GM12875 (cell line): ENCODE measurements at regions not wholly inside any gene's neighbourhood (a gene's known extent, or its start where the extent isn't known, plus 50 kb on each side); places are given as distances from the start of the nearest gene placed in this dataset.

Source experiments
- H3K4me3 ChIP-seq: one replicate; pipeline ENCODE4 v1.5.1; 2011; ENCODE audit warnings: low read depth, low read length, control low read depth
- CTCF ChIP-seq: IDR thresholded peaks from 2 replicates; pipeline ENCODE4 v1.5.1; 2011; ENCODE audit warnings: low read depth, mild to moderate bottlenecking, control low read depth, inconsistent platforms, low read length, moderate library complexity, borderline replicate concordance; ENCODE audit not compliant: insufficient read depth

- TF ChIP-seq CTCF, result no peak
- no peak overlapping the region for H3K4me3 ChIP-seq
Observed at GRCh38 chr6:134731615-134732014, 218.3 kb downstream of the ALDH8A1 start.

GRCh38 chr6:134730013-134730412 is 219.9 kb downstream of the ALDH8A1 start:
- no peak for TF ChIP-seq CTCF
- H3K4me3 ChIP-seq, result no peak overlapping the region

- TF ChIP-seq CTCF, result no peak
Observed at GRCh38 chr6:134729561-134729960, 220.3 kb downstream of the ALDH8A1 start.

GRCh38 chr6:134727081-134727480 is 222.8 kb downstream of the ALDH8A1 start:
- no peak for TF ChIP-seq CTCF
- no peak overlapping the region for H3K4me3 ChIP-seq

More at GRCh38 chr6:134729561-134729960, 220.3 kb downstream of the ALDH8A1 start:
- H3K4me3 ChIP-seq, result no peak overlapping the region

- TF ChIP-seq CTCF, result no peak
- no peak overlapping the region for H3K4me3 ChIP-seq
Observed at GRCh38 chr6:134725590-134725989, 224.3 kb downstream of the ALDH8A1 start.

GRCh38 chr6:134724771-134725340 is 225.0 kb downstream of the ALDH8A1 start:
- H3K4me3 ChIP-seq, result no peak overlapping the region
- no peak for TF ChIP-seq CTCF

GRCh38 chr6:134723081-134723871 is 226.6 kb downstream of the ALDH8A1 start:
- no peak for TF ChIP-seq CTCF
- H3K4me3 ChIP-seq, result no peak overlapping the region
